SH-SY5Y (cell line): ENCODE measurements at regions not wholly inside any gene's neighbourhood (a gene's known extent, or its start where the extent isn't known, plus 50 kb on each side); places are given as distances from the start of the nearest gene placed in this dataset.

Source experiments
- GATA2 ChIP-seq: IDR thresholded peaks from 2 replicates; pipeline ENCODE4 v1.6.1; 2011; ENCODE audit warnings: mild to moderate bottlenecking, low read depth, low read length
- GATA3 ChIP-seq: IDR thresholded peaks from 2 replicates; pipeline ENCODE4 v1.6.1; 2011; ENCODE audit warnings: low read depth, mild to moderate bottlenecking, low read length, moderate library complexity

DNA sequence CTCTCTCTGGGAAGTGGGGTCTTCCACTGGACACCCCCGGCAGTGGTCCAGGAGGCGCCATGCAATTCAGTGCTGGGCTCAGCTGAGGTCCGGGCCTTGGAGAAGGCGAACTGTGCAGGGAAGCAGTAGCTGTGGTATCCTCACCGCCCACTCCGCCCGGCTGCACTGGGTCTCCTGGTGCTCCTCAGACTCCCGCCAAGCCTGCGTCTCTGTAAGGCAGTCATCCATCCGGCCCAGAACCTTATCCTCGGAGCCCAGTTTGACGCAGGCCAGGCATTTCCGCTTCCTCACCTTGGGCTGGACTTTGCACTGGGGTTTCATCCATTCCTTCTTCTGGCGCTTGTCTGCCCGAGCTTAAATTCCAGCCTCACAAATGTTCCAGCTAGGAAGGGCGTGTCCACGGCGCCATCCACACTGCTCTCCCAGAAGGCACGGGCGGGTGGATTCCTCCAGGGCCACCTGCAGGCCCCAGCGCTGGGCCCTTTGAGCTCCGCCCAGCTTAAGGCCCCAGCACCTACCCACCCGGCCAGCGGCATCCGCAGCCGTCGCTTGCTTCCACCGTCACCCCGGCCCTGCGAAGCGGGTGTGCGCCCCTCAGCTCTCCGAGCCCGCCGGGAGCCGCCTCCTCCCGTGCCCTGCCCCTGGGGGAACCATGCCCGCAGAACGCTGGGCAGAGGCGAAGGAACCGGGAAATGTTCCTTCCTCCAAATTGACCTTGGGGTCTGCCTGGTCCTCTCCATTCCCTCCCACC is 1884.8 kb downstream of the TP53TG3F start:
- TF ChIP-seq GATA3 (no peak), GATA2 (no peak)
